H1 (cell line): ENCODE measurements at regions not wholly inside any gene's neighbourhood (a gene's known extent, or its start where the extent isn't known, plus 50 kb on each side); places are given as distances from the start of the nearest gene placed in this dataset.

Source experiments
- CTCF ChIA-PET: fragments of 300-600 bp; sonication (Branson Sonifier 250); formaldehyde crosslinking; loops from one replicate; lab custom pipeline; 2021; ENCODE audit not compliant: partially characterized antibody; lab: Charles Lee
- POLR2A ChIA-PET: fragments of 300-600 bp; sonication (Branson Sonifier 250); formaldehyde crosslinking; loops from one replicate; lab custom pipeline; 2021; ENCODE audit warnings: inconsistent platforms; ENCODE audit not compliant: partially characterized antibody; lab: Charles Lee
- DNase-seq, 2 experiments: peaks; one replicate each; pipeline versions ENCODE4 v3.0.0 to v3.0.0-alpha.2; 2010 to 2022; ENCODE audit warnings: low spot score in 2 of 2, low read depth in 1 of 2, mixed read lengths in 1 of 2
- FAIRE-seq: peaks from 2 replicates; lab custom pipeline; 2011; peaks lifted over from hg19 to GRCh38; lab: Jason Lieb, UNC
- H2AFZ ChIP-seq: 2 replicates; pipeline ENCODE4 v1.8.1; 2012; ENCODE audit warnings: low read length, inconsistent platforms
- H2AK5ac ChIP-seq: 2 replicates; pipeline ENCODE4 v1.6.1; 2013; ENCODE audit warnings: low read depth, low read length
- H2BK120ac ChIP-seq: replicated peaks from 2 replicates; pipeline ENCODE3; 2013; ENCODE audit warnings: low read depth, low read length, inconsistent platforms
- H2BK12ac ChIP-seq: 2 replicates; pipeline ENCODE4 v1.6.1; 2013; ENCODE audit warnings: low read depth, low read length
- H2BK15ac ChIP-seq: 2 replicates; pipeline ENCODE4 v1.6.1; 2013; ENCODE audit warnings: low read length
- H2BK20ac ChIP-seq: 2 replicates; pipeline ENCODE4 v1.6.1; 2013; ENCODE audit warnings: low read length
- H2BK5ac ChIP-seq: 2 replicates; pipeline ENCODE4 v1.6.1; 2013; ENCODE audit warnings: low read depth, low read length
- H3K14ac ChIP-seq: 2 replicates; pipeline ENCODE4 v1.6.1; 2013; ENCODE audit warnings: inconsistent platforms; ENCODE audit not compliant: insufficient read length
- H3K18ac ChIP-seq: 2 replicates; pipeline ENCODE4 v1.6.1; 2013; ENCODE audit warnings: low read length; ENCODE audit errors: extremely low read depth
- H3K23ac ChIP-seq: 2 replicates; pipeline ENCODE4 v1.6.1; 2013; ENCODE audit warnings: inconsistent platforms; ENCODE audit not compliant: insufficient read length
- H3K23me2 ChIP-seq: 2 replicates; pipeline ENCODE4 v1.6.1; 2013; ENCODE audit warnings: low read depth, low read length
- H3K27ac ChIP-seq: 2 replicates; pipeline ENCODE4 v1.6.1; 2011; ENCODE audit warnings: low read depth, low read length, inconsistent platforms
- H3K27me3 ChIP-seq, 4 experiments: replicated peaks in 1 of 4; 1 replicate in 1 of 4; 2 replicates in 3 of 4; pipeline versions ENCODE4 v1.6.1 to v1.8.1; 2011 to 2013; ENCODE audit warnings: low read length in 3 of 4, mild to moderate bottlenecking in 3 of 4, inconsistent platforms in 2 of 4, mixed read lengths in 2 of 4, moderate library complexity in 1 of 4; ENCODE audit not compliant: control insufficient read depth in 3 of 4, insufficient read depth in 3 of 4; ENCODE audit errors: extremely low read depth in 1 of 4
- H3K36me3 ChIP-seq, 4 experiments: 2 replicates each; pipeline versions ENCODE4 v1.6.1 to v1.8.1; 2011 to 2013; ENCODE audit warnings: mild to moderate bottlenecking in 4 of 4, low read length in 3 of 4, moderate library complexity in 2 of 4, control low read depth in 1 of 4, inconsistent platforms in 1 of 4; ENCODE audit not compliant: insufficient read depth in 4 of 4, control insufficient read depth in 2 of 4
- H3K4ac ChIP-seq: replicated peaks from 2 replicates; pipeline ENCODE3; 2013; ENCODE audit warnings: low read length, low read depth, mixed read lengths, inconsistent platforms; ENCODE audit not compliant: insufficient read length
- H3K4me1 ChIP-seq, 4 experiments: replicated peaks in 1 of 4; 1 replicate in 1 of 4; 2 replicates in 3 of 4; pipeline versions ENCODE4 v1.6.1 to v1.8.1; 2011 to 2013; ENCODE audit warnings: low read length in 3 of 4, inconsistent platforms in 2 of 4, mixed read lengths in 1 of 4; ENCODE audit not compliant: insufficient read depth in 4 of 4, control insufficient read depth in 3 of 4
- H3K4me2 ChIP-seq, 2 experiments: 2 replicates each; pipeline versions ENCODE4 v1.6.1 to v1.8.1; 2011 to 2013; ENCODE audit warnings: low read depth in 2 of 2, low read length in 2 of 2, control low read depth in 1 of 2, inconsistent platforms in 1 of 2, mild to moderate bottlenecking in 1 of 2; ENCODE audit not compliant: insufficient read depth in 1 of 2
- H3K4me3 ChIP-seq, 4 experiments: fragments of 200-600, 300-600 bp in 1 of 4; sonication (generic), shearing (Covaris generic), sonication (Bioruptor Twin) in 1 of 4; 2 replicates each; pipeline versions ENCODE4 v1.5.1 to v1.8.1; 2011 to 2016; ENCODE audit warnings: low read length in 4 of 4, low read depth in 3 of 4, control low read depth in 2 of 4, inconsistent platforms in 2 of 4, mild to moderate bottlenecking in 2 of 4, mixed read lengths in 1 of 4, moderate library complexity in 1 of 4; ENCODE audit not compliant: insufficient read depth in 2 of 4; ENCODE audit errors: extremely low read depth in 1 of 4
- H3K56ac ChIP-seq: replicated peaks from 2 replicates; pipeline ENCODE3; 2013; ENCODE audit warnings: low read depth, mild to moderate bottlenecking, mixed read lengths, low read length, inconsistent platforms; ENCODE audit not compliant: insufficient read length
- H3K79me1 ChIP-seq: 2 replicates; pipeline ENCODE4 v1.6.1; 2013; ENCODE audit warnings: low read depth, low read length, control low read depth
- H3K79me2 ChIP-seq, 2 experiments: 2 replicates each; pipeline versions ENCODE4 v1.6.1 to v1.8.1; 2012 to 2013; ENCODE audit warnings: low read length in 2 of 2, mild to moderate bottlenecking in 2 of 2, inconsistent platforms in 1 of 2; ENCODE audit not compliant: insufficient read depth in 2 of 2, control insufficient read depth in 1 of 2
- H3K9ac ChIP-seq, 4 experiments: replicated peaks in 1 of 4; 1 replicate in 1 of 4; 2 replicates in 3 of 4; pipeline versions ENCODE4 v1.6.1 to v1.8.1; 2011 to 2013; ENCODE audit warnings: low read depth in 3 of 4, low read length in 3 of 4, control low read depth in 2 of 4, mild to moderate bottlenecking in 2 of 4, moderate library complexity in 2 of 4, inconsistent platforms in 1 of 4; ENCODE audit errors: extremely low read depth in 1 of 4
- H3K9me3 ChIP-seq, 2 experiments: 2 replicates each; pipeline versions ENCODE4 v1.6.1 to v1.8.1; 2012 to 2013; ENCODE audit warnings: mild to moderate bottlenecking in 2 of 2, moderate library complexity in 2 of 2, control low read depth in 1 of 2, inconsistent platforms in 1 of 2, low read depth in 1 of 2, low read length in 1 of 2, mixed read lengths in 1 of 2; ENCODE audit not compliant: insufficient read depth in 2 of 2
- H4K20me1 ChIP-seq, 2 experiments: replicated peaks in 1 of 2; 2 replicates each; pipeline versions ENCODE3 to v1.8.1; 2011 to 2013; ENCODE audit warnings: inconsistent platforms in 2 of 2, low read length in 2 of 2, mild to moderate bottlenecking in 1 of 2; ENCODE audit not compliant: insufficient read depth in 2 of 2, control insufficient read depth in 1 of 2
- H4K5ac ChIP-seq: 2 replicates; pipeline ENCODE4 v1.6.1; 2013; ENCODE audit warnings: low read length, low read depth, mixed read lengths, inconsistent platforms; ENCODE audit not compliant: insufficient read length
- H4K8ac ChIP-seq: 2 replicates; pipeline ENCODE4 v1.8.0; 2013; ENCODE audit warnings: mild to moderate bottlenecking, moderate library complexity, low read length, inconsistent platforms; ENCODE audit not compliant: insufficient read depth; ENCODE audit errors: extremely low read depth
- H4K91ac ChIP-seq: replicated peaks from 2 replicates; pipeline ENCODE3; 2013; ENCODE audit warnings: low read length, mixed read lengths, inconsistent platforms; ENCODE audit not compliant: insufficient read length
- WGBS, 2 experiments: shearing (Covaris generic) in 1 of 2; methylation state at CpG; one replicate each; pipeline versions ENCODE4 v1.1.6 to v1.1.7; 2013 to 2015; ENCODE audit warnings: low lambda C conversion rate in 2 of 2, mixed read lengths in 2 of 2, inconsistent platforms in 1 of 2, low coverage in 1 of 2, missing lambda C conversion rate in 1 of 2; ENCODE audit not compliant: insufficient replicate concordance in 2 of 2, insufficient coverage in 1 of 2, insufficient read length in 1 of 2; ENCODE audit errors: extremely low coverage in 1 of 2, missing lambda C conversion rate in 1 of 2; 5-methylcytosine and 5-hydroxymethylcytosine counted together

DNA sequence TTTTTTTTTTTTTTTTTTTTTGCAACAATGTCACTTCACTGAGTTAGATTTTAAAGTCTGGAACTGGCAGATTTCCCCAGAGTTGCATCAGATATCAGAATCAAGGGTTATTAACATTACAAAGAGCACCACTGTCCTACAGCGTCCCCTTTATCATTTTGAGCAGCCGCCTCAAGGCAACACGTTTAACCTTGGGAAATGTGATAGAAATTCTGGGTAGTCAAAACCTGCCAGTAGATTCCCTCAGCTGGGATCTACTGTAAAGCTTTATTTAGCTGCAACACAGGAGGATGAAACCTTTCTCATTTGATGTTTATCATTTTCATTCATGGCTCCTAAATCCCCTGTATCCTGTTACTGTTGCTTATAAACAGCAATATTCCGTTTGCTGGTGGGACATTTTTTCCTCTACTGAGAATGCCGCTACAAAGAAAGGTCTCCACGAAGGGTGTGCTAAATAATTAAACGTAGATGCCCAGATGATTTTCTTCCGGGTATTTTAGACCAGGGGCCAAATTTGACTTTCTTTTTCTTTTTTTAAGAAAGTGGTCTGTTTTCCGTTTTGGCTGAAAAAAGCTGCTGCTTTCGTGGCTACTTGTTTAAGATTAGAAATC, 436.1 kb upstream of the GOT2 start:
- 8% methylated on average over 10 of the region's 10 CpGs; no CpG with 5 or more reads in 1 of the 2 experiments for WGBS, 2 experiments
- DNase-seq, result peak in 1 of 2 experiments; percentile 31
- peak overlapping the region; percentile 61 to 63; a peak in 3 of 4 replicates for H3K4me2 ChIP-seq

More for the DNA sequence above, 436.1 kb upstream of the GOT2 start:
- H3K23ac ChIP-seq, result no peak overlapping the region
- no peaks in the 10 kb centered on the region for H3K27me3 ChIP-seq
- no peak overlapping the region for H3K56ac ChIP-seq
- peak overlapping the region in 2 of 4 experiments; percentile 8 to 44; a peak in 2 of 7 replicates for H3K9ac ChIP-seq
- H4K8ac ChIP-seq, result no peak overlapping the region
- peak; percentile 80 for FAIRE-seq
- H2AK5ac ChIP-seq, result no peak overlapping the region
- ChIA-PET CTCF (no interaction called here), POLR2A (interaction anchor here (0.6 to 1.5 kb wide), 3 partner anchors 22 to 308 kb away, joined by 3 to 6 read pairs (median 3); no protein-coding TSS in a partner anchor)
- H3K36me3 ChIP-seq, result no peaks in the 10 kb centered on the region
- H4K91ac ChIP-seq, result no peak overlapping the region
- H3K9me3 ChIP-seq, result no peaks in the 10 kb centered on the region
- no peak overlapping the region for H3K18ac ChIP-seq
- H3K23me2 ChIP-seq, result no peaks in the 10 kb centered on the region
- H2BK5ac ChIP-seq, result peak overlapping the region; percentile 35; the same call in 1 of the 2 replicates
- H3K27ac ChIP-seq, result peak overlapping the region; percentile 44; the same call in 1 of the 2 replicates
- H2BK120ac ChIP-seq, result peak overlapping the region; percentile 86
- H3K4ac ChIP-seq, result no peak overlapping the region
- no peak overlapping the region for H2BK20ac ChIP-seq
- H2BK12ac ChIP-seq, result peak overlapping the region; percentile 29; the same call in 1 of the 2 replicates
- peak overlapping the region; percentile 98 for H4K5ac ChIP-seq
- H2BK15ac ChIP-seq, result no peak overlapping the region
- no peaks in the 10 kb centered on the region for H4K20me1 ChIP-seq
- no peak overlapping the region for H2AFZ ChIP-seq
- H3K79me1 ChIP-seq, result no peaks in the 10 kb centered on the region
- H3K4me1 ChIP-seq, result peaks cover 0 to 20% (median 5%) of the 10 kb centered on the region in 4 experiments; a peak in 5 of 7 replicates
- H3K4me3 ChIP-seq, result peak overlapping the region in 3 of 4 experiments; percentile 6 to 47 (median 19); a peak in 5 of 8 replicates
- no peaks in the 10 kb centered on the region for H3K79me2 ChIP-seq
- no peak overlapping the region for H3K14ac ChIP-seq
